IMR-90 (cell line): ENCODE measurements at regions not wholly inside any gene's neighbourhood (a gene's known extent, or its start where the extent isn't known, plus 50 kb on each side); places are given as distances from the start of the nearest gene placed in this dataset.

Experiments
- ATAC-seq: fragments of 200-7000 bp; cut with Tn5 transposase; 2 replicates; pipeline ENCODE4 v1.9.1; 2020; ENCODE audit warnings: low read depth, mild to moderate bottlenecking, moderate library complexity
- BruUV-seq: library from RNA; stranded (reverse); fragments of 400-500 nt; replicated peaks from 2 replicates; lab custom pipeline; 2021; lab: Mats Ljungman, UMichigan
- CTCF ChIA-PET: fragments of 300-600 bp; formaldehyde crosslinking; extraction: SDS; loops from one replicate; lab custom pipeline; 2021; ENCODE audit warnings: antibody characterized with exemption; lab: Yijun Ruan, JAX
- POLR2A ChIA-PET: fragments of 300-600 bp; sonication (Branson Sonifier 250); formaldehyde crosslinking; loops from one replicate; lab custom pipeline; 2022; ENCODE audit warnings: antibody characterized with exemption; ENCODE audit not compliant: unreplicated experiment; lab: Charles Lee
- DNase-seq: peaks from one replicate; pipeline ENCODE4 v3.0.0; 2013
- H2AFZ ChIP-seq: replicated peaks from 2 replicates; pipeline ENCODE3; 2013; ENCODE audit warnings: low read length, mild to moderate bottlenecking; ENCODE audit not compliant: poor library complexity
- H2AK5ac ChIP-seq: 2 replicates; pipeline ENCODE4 v1.6.1; 2013; ENCODE audit warnings: low read depth, low read length, inconsistent platforms
- H2AK9ac ChIP-seq: replicated peaks from 2 replicates; pipeline ENCODE3; 2013; ENCODE audit warnings: mild to moderate bottlenecking, low read depth, low read length, moderate library complexity; ENCODE audit not compliant: poor library complexity
- H2BK120ac ChIP-seq: 2 replicates; pipeline ENCODE4 v1.6.1; 2013; ENCODE audit warnings: low read depth, low read length, inconsistent platforms
- H2BK15ac ChIP-seq: 3 replicates; pipeline ENCODE4 v1.6.1; 2013; ENCODE audit warnings: low read depth, low read length, inconsistent platforms
- H2BK20ac ChIP-seq: 2 replicates; pipeline ENCODE4 v1.6.1; 2013; ENCODE audit warnings: low read depth, mild to moderate bottlenecking, inconsistent platforms, low read length, moderate library complexity
- H2BK5ac ChIP-seq: 2 replicates; pipeline ENCODE4 v1.6.1; 2013; ENCODE audit warnings: mild to moderate bottlenecking, low read depth, low read length, inconsistent platforms; ENCODE audit not compliant: poor library complexity, severe bottlenecking
- H3K14ac ChIP-seq: replicated peaks from 2 replicates; pipeline ENCODE4 v1.6.1; 2013; ENCODE audit warnings: low read depth, low read length, inconsistent platforms
- H3K18ac ChIP-seq: 2 replicates; pipeline ENCODE4 v1.6.1; 2013; ENCODE audit warnings: low read depth, low read length, control low read depth
- H3K23ac ChIP-seq: 2 replicates; pipeline ENCODE4 v1.6.1; 2013; ENCODE audit warnings: low read depth, low read length, inconsistent platforms
- H3K27ac ChIP-seq: 2 replicates; pipeline ENCODE4 v1.5.1; 2013; ENCODE audit warnings: mild to moderate bottlenecking, control low read depth, low read length; ENCODE audit not compliant: insufficient read depth
- H3K27me3 ChIP-seq: 2 replicates; pipeline ENCODE4 v1.6.1; 2013; ENCODE audit warnings: low read length; ENCODE audit not compliant: control insufficient read depth, insufficient read depth
- H3K36me3 ChIP-seq: 2 replicates; pipeline ENCODE4 v1.6.1; 2013; ENCODE audit warnings: low read length, mixed read lengths; ENCODE audit not compliant: control insufficient read depth, insufficient read depth
- H3K4ac ChIP-seq: 2 replicates; pipeline ENCODE4 v1.6.1; 2013; ENCODE audit warnings: low read depth, low read length, inconsistent platforms
- H3K4me1 ChIP-seq: 2 replicates; pipeline ENCODE4 v1.6.1; 2013; ENCODE audit warnings: low read length, mixed read lengths; ENCODE audit not compliant: control insufficient read depth, insufficient read depth
- H3K4me2 ChIP-seq: 2 replicates; pipeline ENCODE4 v1.6.1; 2013; ENCODE audit warnings: low read depth, mild to moderate bottlenecking, control low read depth, low read length, moderate library complexity
- H3K4me3 ChIP-seq: 2 replicates; pipeline ENCODE4 v1.5.1; 2013; ENCODE audit warnings: low read depth, mild to moderate bottlenecking, control low read depth, low read length, moderate library complexity; ENCODE audit not compliant: insufficient read depth
- H3K56ac ChIP-seq: 2 replicates; pipeline ENCODE4 v1.6.1; 2013; ENCODE audit warnings: low read length, inconsistent platforms; ENCODE audit not compliant: insufficient read depth; ENCODE audit errors: extremely low read depth
- H3K79me1 ChIP-seq, 2 experiments: 2 replicates each; pipeline ENCODE4 v1.6.1; 2013; ENCODE audit warnings: low read length in 2 of 2, inconsistent platforms in 1 of 2, low read depth in 1 of 2
- H3K9ac ChIP-seq: 2 replicates; pipeline ENCODE4 v1.6.1; 2013; ENCODE audit warnings: low read depth, low read length, control low read depth
- H3K9me1 ChIP-seq: 2 replicates; pipeline ENCODE4 v1.6.1; 2013; ENCODE audit warnings: low read length, inconsistent platforms; ENCODE audit not compliant: insufficient read depth
- H3K9me3 ChIP-seq: 2 replicates; pipeline ENCODE4 v1.6.1; 2013; ENCODE audit warnings: low read length; ENCODE audit not compliant: control insufficient read depth, insufficient read depth
- H4K20me1 ChIP-seq: 2 replicates; pipeline ENCODE4 v1.6.1; 2013; ENCODE audit warnings: low read length, inconsistent platforms; ENCODE audit not compliant: insufficient read depth
- H4K5ac ChIP-seq: 2 replicates; pipeline ENCODE4 v1.6.1; 2013; ENCODE audit warnings: mild to moderate bottlenecking, low read depth, low read length, control low read depth
- H4K8ac ChIP-seq, 2 experiments: 2 replicates each; pipeline ENCODE4 v1.6.1; 2013; ENCODE audit warnings: low read depth in 2 of 2, low read length in 2 of 2, control low read depth in 1 of 2, inconsistent platforms in 1 of 2
- H4K91ac ChIP-seq: 2 replicates; pipeline ENCODE4 v1.6.1; 2013; ENCODE audit warnings: low read depth, low read length, inconsistent platforms; ENCODE audit not compliant: insufficient read depth
- BHLHE40 ChIP-seq: fragments of 150-350 bp; IDR thresholded peaks from 2 replicates; pipeline ENCODE4 v1.6.1; 2016; ENCODE audit warnings: mild to moderate bottlenecking, low read depth, low read length
- CEBPB ChIP-seq: IDR thresholded peaks from 2 replicates; pipeline ENCODE4 v1.6.1; 2012; ENCODE audit warnings: low read depth, low read length, improper control_type of control experiment
- CHD1 ChIP-seq: IDR thresholded peaks from 2 replicates; pipeline ENCODE4 v1.6.1; 2012; ENCODE audit warnings: low read depth, low read length, improper control_type of control experiment
- MAFK ChIP-seq: IDR thresholded peaks from 2 replicates; pipeline ENCODE4 v1.6.1; 2012; ENCODE audit warnings: low read depth, low read length, improper control_type of control experiment
- MAZ ChIP-seq: IDR thresholded peaks from 2 replicates; pipeline ENCODE4 v1.6.1; 2012; ENCODE audit warnings: low read depth, mild to moderate bottlenecking, low read length, improper control_type of control experiment, moderate library complexity, borderline replicate concordance
- NFE2L2 ChIP-seq: fragments of 150-350 bp; IDR thresholded peaks from 2 replicates; pipeline ENCODE4 v1.6.1; 2016; ENCODE audit warnings: low read depth, mild to moderate bottlenecking, low read length
- POLR2A ChIP-seq: IDR thresholded peaks from 2 replicates; pipeline ENCODE4 v1.6.1; 2012; ENCODE audit warnings: mild to moderate bottlenecking, low read depth, low read length
- RCOR1 ChIP-seq: IDR thresholded peaks from 2 replicates; pipeline ENCODE4 v1.6.1; 2012; ENCODE audit warnings: mild to moderate bottlenecking, low read length, improper control_type of control experiment; ENCODE audit not compliant: insufficient replicate concordance
- RFX5 ChIP-seq: IDR thresholded peaks from 2 replicates; pipeline ENCODE4 v1.8.0; 2012; ENCODE audit warnings: low read depth, mild to moderate bottlenecking, low read length, moderate library complexity
- USF2 ChIP-seq: fragments of 150-350 bp; IDR thresholded peaks from 2 replicates; pipeline ENCODE4 v1.6.1; 2017; ENCODE audit warnings: mild to moderate bottlenecking, antibody characterized with exemption, low read length, low read depth
- WGBS, 2 experiments: methylation state at CpG; one replicate each; pipeline versions ENCODE4 v1.1.5 to v1.1.7; 2013; ENCODE audit warnings: missing lambda C conversion rate in 2 of 2; ENCODE audit not compliant: insufficient read length in 1 of 2; ENCODE audit errors: extremely low coverage in 2 of 2; 5-methylcytosine and 5-hydroxymethylcytosine counted together
- dilution Hi-C: fragments of 300-500 bp; cut with HindIII; formaldehyde crosslinking; loops from one replicate; pipeline ENCODE4 v1.14.3; 2018; ENCODE audit warnings: low sequenced_read_pairs; ENCODE audit not compliant: unreplicated experiment
- in situ Hi-C: fragments of 300-500 bp; cut with MboI; formaldehyde crosslinking; loops from 3 replicates; pipeline ENCODE4 v1.14.3; 2019; ENCODE audit warnings: low sequenced_read_pairs, inconsistent platforms, mixed read lengths
- intact Hi-C: fragments of 100-400 bp; cut with micrococcal nuclease; formaldehyde crosslinking; loops from 2 replicates; pipeline ENCODE4 v1.10.0; 2022

DNA sequence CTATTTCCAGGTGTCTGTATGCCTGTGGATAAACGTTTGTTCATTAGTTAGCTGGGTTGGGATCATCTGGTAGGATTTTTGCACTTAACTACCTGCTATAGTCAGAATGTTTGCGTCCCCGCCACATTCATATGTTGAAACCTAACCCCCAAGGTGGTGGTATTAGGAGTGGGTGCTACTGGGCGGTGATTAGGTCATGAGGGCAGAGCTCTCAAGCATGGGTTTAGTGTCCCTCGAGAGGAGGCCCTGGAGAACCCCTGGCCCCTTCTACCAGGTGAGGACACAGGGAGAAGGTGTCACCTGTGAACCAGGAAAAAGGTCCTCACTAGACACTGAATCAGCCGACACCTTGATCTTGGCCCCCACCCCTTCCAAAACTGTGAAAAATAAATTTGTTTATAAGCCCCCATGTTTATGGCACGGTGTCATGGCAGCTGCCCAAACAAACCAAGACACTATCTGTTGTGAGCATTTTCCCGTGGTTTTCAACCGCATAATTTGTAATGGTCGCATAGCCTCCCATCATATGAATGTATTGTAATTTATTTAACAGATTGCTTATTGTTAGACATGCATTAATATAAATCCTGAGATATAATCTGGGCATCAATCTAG lies 92.7 kb upstream of the TRIM2 start:
- H2BK20ac ChIP-seq = no peak overlapping the region
- TF ChIP-seq POLR2A (no peak), CHD1 (no peak), RFX5 (no peak), MAZ (no peak), CEBPB (no peak), USF2 (no peak), RCOR1 (no peak), BHLHE40 (no peak), NFE2L2 (no peak), MAFK (no peak)
- dilution Hi-C loops (no loop called here), in situ Hi-C loops (no loop called here), intact Hi-C loops (no loop called here)
- ChIA-PET POLR2A (no interaction called here), CTCF (interaction anchor here (1.4 kb wide), 1 partner anchor 28 kb away, joined by 4 read pairs; no protein-coding TSS in a partner anchor)
- H3K14ac ChIP-seq = no peak overlapping the region
- H4K5ac ChIP-seq = no peak overlapping the region
- no peak overlapping the region for H2AK5ac ChIP-seq
- H3K18ac ChIP-seq = no peak overlapping the region
- H3K9ac ChIP-seq = no peak overlapping the region
- no peak overlapping the region for H4K91ac ChIP-seq
- no TSS peak for BruUV-seq
- H2BK15ac ChIP-seq = no peak overlapping the region
- no peak overlapping the region for H3K4ac ChIP-seq
- no peak overlapping the region for H4K8ac ChIP-seq
- peaks cover 11% of the 10 kb centered on the region for H3K4me1 ChIP-seq
- no peak overlapping the region for H2BK120ac ChIP-seq
- no peak overlapping the region for H2BK5ac ChIP-seq
- no peaks in the 10 kb centered on the region for H3K36me3 ChIP-seq
- H3K56ac ChIP-seq = no peak overlapping the region
- no peak overlapping the region for H3K4me3 ChIP-seq
- no peaks in the 10 kb centered on the region for H3K79me1 ChIP-seq
- no peaks in the 10 kb centered on the region; the same call in 1 of the 2 replicates for H4K20me1 ChIP-seq
- H3K9me3 ChIP-seq = no peaks in the 10 kb centered on the region
- no peak overlapping the region for H2AFZ ChIP-seq
- WGBS, 2 experiments = 60% methylated on average over 1 of the region's 10 CpGs; no CpG with 5 or more reads in 1 of the 2 experiments
- no peak for DNase-seq
- H3K4me2 ChIP-seq = no peak overlapping the region
- peaks cover 6% of the 10 kb centered on the region for H3K9me1 ChIP-seq
- H2AK9ac ChIP-seq = no peak overlapping the region
- no peak for ATAC-seq
- H3K27ac ChIP-seq = no peak overlapping the region
- no peak overlapping the region for H3K23ac ChIP-seq
- H3K27me3 ChIP-seq = peaks cover 29% of the 10 kb centered on the region
